HEK293T (cell line): ENCODE measurements at regions not wholly inside any gene's neighbourhood (a gene's known extent, or its start where the extent isn't known, plus 50 kb on each side); places are given as distances from the start of the nearest gene placed in this dataset.

ENCODE experiments used
- CTCF ChIA-PET: fragments of 350-600 bp; formaldehyde crosslinking; extraction: SDS; loops from one replicate; lab custom pipeline; 2021; ENCODE audit warnings: antibody characterized with exemption, inconsistent platforms; lab: Yijun Ruan, JAX
- POLR2A ChIA-PET: fragments of 350-600 bp; formaldehyde crosslinking; extraction: SDS; loops from one replicate; lab custom pipeline; 2020; ENCODE audit warnings: antibody characterized with exemption, inconsistent platforms; lab: Yijun Ruan, JAX
- DNase-seq: peaks from one replicate; pipeline ENCODE4 v3.0.0; 2012; ENCODE audit warnings: mixed read lengths; ENCODE audit errors: extremely low spot score
- ARNT ChIP-seq: fragments of 450-650 bp; IDR thresholded peaks from 2 replicates; pipeline ENCODE4 v1.6.1; 2017; ENCODE audit warnings: mild to moderate bottlenecking
- BHLHE40 ChIP-seq: fragments of 450-650 bp; IDR thresholded peaks from 2 replicates; pipeline ENCODE4 v1.6.1; 2016; ENCODE audit warnings: mild to moderate bottlenecking, moderate library complexity, borderline replicate concordance
- CTBP1 ChIP-seq: fragments of 450-650 bp; IDR thresholded peaks from 2 replicates; pipeline ENCODE4 v1.6.1; 2016; ENCODE audit warnings: borderline replicate concordance
- ELF4 ChIP-seq: fragments of 450-650 bp; IDR thresholded peaks from 2 replicates; pipeline ENCODE4 v1.6.1; 2017; ENCODE audit warnings: antibody characterized with exemption
- FOXA1 ChIP-seq: fragments of 450-650 bp; IDR thresholded peaks from 2 replicates; pipeline ENCODE4 v1.6.1; 2016; ENCODE audit warnings: mild to moderate bottlenecking
- FOXK2 ChIP-seq: fragments of 450-650 bp; IDR thresholded peaks from 2 replicates; pipeline ENCODE4 v1.6.1; 2016; ENCODE audit warnings: mild to moderate bottlenecking
- FOXM1 ChIP-seq: fragments of 450-650 bp; IDR thresholded peaks from 2 replicates; pipeline ENCODE4 v1.6.1; 2017; ENCODE audit warnings: mild to moderate bottlenecking, borderline replicate concordance
- HDGF ChIP-seq: fragments of 450-650 bp; IDR thresholded peaks from 2 replicates; pipeline ENCODE4 v1.6.1; 2017; ENCODE audit warnings: antibody characterized with exemption, borderline replicate concordance
- L3MBTL2 ChIP-seq: fragments of 450-650 bp; conservative IDR thresholded peaks from 2 replicates; pipeline ENCODE4 v1.6.1; 2016; ENCODE audit warnings: mild to moderate bottlenecking
- LEF1 ChIP-seq: fragments of 450-650 bp; IDR thresholded peaks from 2 replicates; pipeline ENCODE4 v1.6.1; 2017; ENCODE audit warnings: mild to moderate bottlenecking, borderline replicate concordance
- NFRKB ChIP-seq: fragments of 450-650 bp; IDR thresholded peaks from 2 replicates; pipeline ENCODE4 v1.6.1; 2016; ENCODE audit warnings: mild to moderate bottlenecking, moderate library complexity
- SP1 ChIP-seq: fragments of 450-650 bp; IDR thresholded peaks from 2 replicates; pipeline ENCODE4 v1.6.1; 2017
- SUZ12 ChIP-seq: fragments of 450-650 bp; IDR thresholded peaks from 2 replicates; pipeline ENCODE4 v1.6.1; 2016; ENCODE audit warnings: mild to moderate bottlenecking
- TARDBP ChIP-seq: fragments of 450-650 bp; IDR thresholded peaks from 2 replicates; pipeline ENCODE4 v1.6.1; 2016
- ZNF384 ChIP-seq: fragments of 450-650 bp; IDR thresholded peaks from 2 replicates; pipeline ENCODE4 v1.6.1; 2016
- TF ChIP-seq, protein P1 (sequence below): fragments of 450-650 bp; IDR thresholded peaks from 2 replicates; pipeline ENCODE4 v1.6.1; 2016

DNA sequence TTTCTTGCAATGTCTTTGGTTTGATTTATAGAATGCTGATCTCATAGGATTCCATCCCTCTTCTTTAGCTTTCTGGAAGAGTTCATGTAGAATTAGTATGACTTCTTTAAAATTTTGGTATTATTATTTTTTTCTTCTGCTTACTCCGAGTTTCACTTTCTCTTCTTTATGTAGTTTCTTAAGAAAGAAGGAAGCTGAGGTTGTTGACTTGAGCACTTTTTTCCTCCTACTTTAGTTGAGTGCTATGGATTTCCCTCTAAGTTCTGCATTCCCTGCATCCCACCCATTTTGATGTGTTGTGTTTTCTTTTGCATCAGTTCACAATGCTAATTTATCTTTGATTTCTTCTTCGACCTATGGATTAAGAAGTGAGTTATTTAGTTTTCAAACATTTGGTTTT lies 78.9 kb upstream of the SPRED2 start:
- no peak for TF ChIP-seq FOXK2
- no peak for TF ChIP-seq HDGF
- TF ChIP-seq NFRKB: no peak
- TF ChIP-seq LEF1: no peak
- no peak for TF ChIP-seq SP1
- TF ChIP-seq, protein P1, sequence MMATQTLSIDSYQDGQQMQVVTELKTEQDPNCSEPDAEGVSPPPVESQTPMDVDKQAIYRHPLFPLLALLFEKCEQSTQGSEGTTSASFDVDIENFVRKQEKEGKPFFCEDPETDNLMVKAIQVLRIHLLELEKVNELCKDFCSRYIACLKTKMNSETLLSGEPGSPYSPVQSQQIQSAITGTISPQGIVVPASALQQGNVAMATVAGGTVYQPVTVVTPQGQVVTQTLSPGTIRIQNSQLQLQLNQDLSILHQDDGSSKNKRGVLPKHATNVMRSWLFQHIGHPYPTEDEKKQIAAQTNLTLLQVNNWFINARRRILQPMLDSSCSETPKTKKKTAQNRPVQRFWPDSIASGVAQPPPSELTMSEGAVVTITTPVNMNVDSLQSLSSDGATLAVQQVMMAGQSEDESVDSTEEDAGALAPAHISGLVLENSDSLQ: no peak
- no peak for TF ChIP-seq CTBP1
- no peak for TF ChIP-seq TARDBP
- TF ChIP-seq FOXA1: no peak
- TF ChIP-seq ELF4: no peak
- TF ChIP-seq ARNT: no peak
- TF ChIP-seq SUZ12: no peak
- no peak for TF ChIP-seq L3MBTL2
- no peak for TF ChIP-seq FOXM1
- no peak for TF ChIP-seq ZNF384
- no peak for TF ChIP-seq BHLHE40
- ChIA-PET CTCF (no interaction called here), POLR2A (no interaction called here)
- no peak for DNase-seq

DNA sequence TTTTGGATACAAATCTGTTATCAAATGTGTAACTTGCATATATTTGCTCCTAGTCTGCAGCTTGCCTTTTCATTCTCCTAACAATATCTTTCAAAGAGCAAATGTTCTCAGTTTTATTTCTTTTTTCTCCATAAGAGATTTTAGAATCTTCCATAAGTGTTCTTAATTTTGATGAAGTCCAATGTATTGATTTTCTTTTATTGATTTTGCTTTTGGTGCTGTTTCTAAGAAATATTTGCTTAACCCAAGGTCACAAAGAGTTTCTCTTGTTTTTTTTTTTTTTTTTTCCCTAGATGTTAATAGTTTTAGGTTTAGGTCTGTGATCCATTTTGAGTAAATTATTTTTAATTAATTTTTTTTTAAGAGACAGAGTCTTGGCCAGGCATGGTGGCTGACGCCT lies 75.8 kb upstream of the SPRED2 start:
- CTCF ChIA-PET: no interaction called here
- no peak for DNase-seq
- POLR2A ChIA-PET: no interaction called here
- TF ChIP-seq HDGF (no peak), ELF4 (no peak), BHLHE40 (no peak), SP1 (no peak), TARDBP (no peak), ARNT (no peak), LEF1 (no peak)
- TF ChIP-seq, protein P1: no peak

- no peak for TF ChIP-seq L3MBTL2
- TF ChIP-seq NFRKB: no peak
- TF ChIP-seq TARDBP: no peak
- TF ChIP-seq CTBP1: no peak
- no peak for TF ChIP-seq SUZ12
- TF ChIP-seq FOXM1: no peak
- TF ChIP-seq LEF1: no peak
- no peak for TF ChIP-seq SP1
- no peak for TF ChIP-seq BHLHE40
- TF ChIP-seq ELF4: no peak
- no peak for TF ChIP-seq ZNF384
- no peak for TF ChIP-seq ARNT
- DNase-seq: no peak
- POLR2A ChIA-PET: no interaction called here
- CTCF ChIA-PET: no interaction called here
These were observed 75.0 kb upstream of the SPRED2 start for GRCh38 chr2:65507102-65508069.

- POLR2A ChIA-PET: no interaction called here
- DNase-seq: no peak
- TF ChIP-seq, protein P1: peak; percentile 24; the same call in 1 of the 2 replicates
- no peak for TF ChIP-seq TARDBP
- CTCF ChIA-PET: no interaction called here
These were observed 72.7 kb upstream of the SPRED2 start for GRCh38 chr2:65504814-65505697.

DNA sequence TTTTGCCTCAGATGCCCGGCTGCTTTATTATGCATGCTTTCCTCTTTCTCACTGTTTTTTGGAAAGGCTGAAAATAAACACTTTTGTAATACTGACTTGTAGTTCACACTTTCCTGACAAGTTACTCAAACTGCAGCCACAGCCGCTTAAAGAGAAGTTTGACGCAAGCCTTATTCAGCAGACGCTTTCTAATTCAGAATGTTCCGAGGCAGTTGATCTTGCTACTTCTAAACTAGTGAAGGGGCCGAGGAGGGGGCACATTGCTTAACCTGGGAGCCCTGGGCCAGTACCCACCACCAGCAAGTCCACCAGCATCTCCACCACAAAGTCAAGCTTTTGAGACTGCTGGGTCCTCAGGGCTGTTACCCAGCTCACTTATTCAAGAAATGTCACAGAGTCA lies 71.8 kb upstream of the SPRED2 start:
- CTCF ChIA-PET: interaction anchor here (0.7 kb wide), 1 partner anchor 11 kb away, joined by 4 read pairs; no protein-coding TSS in a partner anchor
- POLR2A ChIA-PET: no interaction called here
- no peak for DNase-seq
- no peak for TF ChIP-seq SUZ12
- TF ChIP-seq ZNF384: no peak
- TF ChIP-seq L3MBTL2: no peak
- TF ChIP-seq SP1: no peak

- ChIA-PET CTCF (interaction anchor here (0.7 kb wide), 1 partner anchor 11 kb away, joined by 4 read pairs; no protein-coding TSS in a partner anchor), POLR2A (no interaction called here)
- no peak for DNase-seq
- TF ChIP-seq TARDBP (no peak), BHLHE40 (no peak), LEF1 (no peak), HDGF (no peak), CTBP1 (no peak), SP1 (no peak), ELF4 (no peak), FOXM1 (no peak), FOXK2 (no peak), FOXA1 (no peak)
- TF ChIP-seq, protein P1: no peak
These were observed 71.3 kb upstream of the SPRED2 start for GRCh38 chr2:65503746-65504145.
